OCI-LY3 (cell line): ENCODE measurements at regions not wholly inside any gene's neighbourhood (a gene's known extent, or its start where the extent isn't known, plus 50 kb on each side); places are given as distances from the start of the nearest gene placed in this dataset.

Source experiments
- H2AFZ ChIP-seq: fragments of 200-600, 300-600 bp; shearing (Covaris generic); 2 replicates; pipeline ENCODE4 v1.6.0; 2014; ENCODE audit warnings: antibody characterized with exemption, low read depth, low read length
- H3K27ac ChIP-seq: fragments of 200-600, 300-600 bp; sonication (generic); 2 replicates; pipeline ENCODE4 v1.5.1; 2014; ENCODE audit warnings: mild to moderate bottlenecking, low read length, moderate library complexity, mixed read lengths
- H3K27me3 ChIP-seq: fragments of 200-600, 300-600 bp; sonication (generic); 2 replicates; pipeline ENCODE4 v1.6.1; 2014; ENCODE audit warnings: low read depth, low read length, mixed read lengths
- H3K36me3 ChIP-seq: fragments of 200-600, 300-600 bp; sonication (generic); replicated peaks from 2 replicates; pipeline ENCODE3; 2014; ENCODE audit warnings: low read depth, low read length, mixed read lengths
- H3K4me1 ChIP-seq: fragments of 300-600, 200-600 bp; sonication (generic); 2 replicates; pipeline ENCODE4 v1.6.1; 2014; ENCODE audit warnings: low read length, mixed read lengths
- H3K4me2 ChIP-seq: fragments of 200-600, 300-600 bp; sonication (generic); 2 replicates; pipeline ENCODE4 v1.6.1; 2014; ENCODE audit warnings: low read length, mixed read lengths
- H3K4me3 ChIP-seq: fragments of 300-600, 200-600 bp; sonication (generic); 2 replicates; pipeline ENCODE4 v1.5.1; 2014; ENCODE audit warnings: antibody characterized with exemption, mild to moderate bottlenecking, low read length, moderate library complexity
- H3K79me2 ChIP-seq: fragments of 300-600, 200-600 bp; shearing (Covaris generic); 2 replicates; pipeline ENCODE4 v1.6.1; 2014; ENCODE audit warnings: mild to moderate bottlenecking, low read length, mixed read lengths
- H3K9ac ChIP-seq: fragments of 300-600, 200-600 bp; shearing (Covaris generic); 2 replicates; pipeline ENCODE4 v1.6.0; 2014; ENCODE audit warnings: mild to moderate bottlenecking, low read length, moderate library complexity
- H3K9me3 ChIP-seq: fragments of 200-600, 300-600 bp; shearing (Covaris generic); 2 replicates; pipeline ENCODE4 v1.6.1; 2014; ENCODE audit warnings: low read length, mixed read lengths; ENCODE audit not compliant: insufficient read depth
- H4K20me1 ChIP-seq: fragments of 200-600, 300-600 bp; sonication (generic); 2 replicates; pipeline ENCODE4 v1.6.1; 2016; ENCODE audit warnings: low read length, mixed read lengths; ENCODE audit not compliant: insufficient read depth
- CTCF ChIP-seq: fragments of 200-600, 300-600 bp; sonication (generic); IDR thresholded peaks from 2 replicates; pipeline ENCODE4 v1.5.1; 2014; ENCODE audit warnings: antibody characterized with exemption, low read length, low read depth
- EZH2phosphoT487 ChIP-seq: fragments of 200-600 bp; shearing (Covaris generic); IDR thresholded peaks from 2 replicates; pipeline ENCODE4 v1.6.1; 2018; ENCODE audit warnings: antibody characterized with exemption, mixed run types, low read depth

GRCh38 chr17:6340708-6341107 lies 94.2 kb downstream of the AIPL1 start:
- no peaks in the 10 kb centered on the region for H3K4me1 ChIP-seq
- H3K9ac ChIP-seq, result no peak overlapping the region
- H3K27ac ChIP-seq, result no peak overlapping the region
- H3K79me2 ChIP-seq, result no peaks in the 10 kb centered on the region
- H2AFZ ChIP-seq, result no peak overlapping the region
- TF ChIP-seq EZH2phosphoT487 (no peak), CTCF (no peak)
- no peaks in the 10 kb centered on the region for H4K20me1 ChIP-seq
- no peaks in the 10 kb centered on the region for H3K9me3 ChIP-seq
- no peak overlapping the region for H3K4me3 ChIP-seq
- no peaks in the 10 kb centered on the region for H3K27me3 ChIP-seq
- H3K36me3 ChIP-seq, result no peaks in the 10 kb centered on the region
- H3K4me2 ChIP-seq, result no peak overlapping the region

GRCh38 chr17:6334386-6334785 lies 100.5 kb downstream of the AIPL1 start:
- no peak for TF ChIP-seq EZH2phosphoT487
- TF ChIP-seq CTCF, result no peak
- no peaks in the 10 kb centered on the region for H3K27me3 ChIP-seq

GRCh38 chr17:6330936-6331335 lies 104.0 kb downstream of the AIPL1 start:
- no peaks in the 10 kb centered on the region for H3K79me2 ChIP-seq
- no peaks in the 10 kb centered on the region for H3K4me1 ChIP-seq
- no peaks in the 10 kb centered on the region for H3K27me3 ChIP-seq
- H4K20me1 ChIP-seq, result no peaks in the 10 kb centered on the region
- TF ChIP-seq EZH2phosphoT487 (no peak), CTCF (no peak)
- H3K9ac ChIP-seq, result no peak overlapping the region
- H3K27ac ChIP-seq, result no peak overlapping the region
- no peaks in the 10 kb centered on the region for H3K36me3 ChIP-seq
- H3K4me2 ChIP-seq, result no peak overlapping the region
- no peaks in the 10 kb centered on the region for H3K9me3 ChIP-seq
- no peak overlapping the region for H2AFZ ChIP-seq
- no peak overlapping the region for H3K4me3 ChIP-seq

More at GRCh38 chr17:6334386-6334785, 100.5 kb downstream of the AIPL1 start:
- Histone ChIP-seq H3K79me2 (no peaks in the 10 kb centered on the region), H2AFZ (no peak overlapping the region), H3K4me1 (no peaks in the 10 kb centered on the region), H3K9me3 (no peaks in the 10 kb centered on the region), H3K36me3 (no peaks in the 10 kb centered on the region), H3K4me3 (no peak overlapping the region), H4K20me1 (no peaks in the 10 kb centered on the region), H3K9ac (no peak overlapping the region), H3K27ac (no peak overlapping the region), H3K4me2 (no peak overlapping the region)

GRCh38 chr17:6328279-6328678 lies 106.6 kb downstream of the AIPL1 start:
- Histone ChIP-seq H3K4me2 (no peak overlapping the region), H3K27ac (no peak overlapping the region), H3K79me2 (no peaks in the 10 kb centered on the region), H2AFZ (no peak overlapping the region), H4K20me1 (no peaks in the 10 kb centered on the region), H3K27me3 (no peaks in the 10 kb centered on the region), H3K9me3 (no peaks in the 10 kb centered on the region), H3K36me3 (no peaks in the 10 kb centered on the region), H3K4me1 (no peaks in the 10 kb centered on the region), H3K9ac (no peak overlapping the region), H3K4me3 (no peak overlapping the region)
- TF ChIP-seq CTCF (no peak), EZH2phosphoT487 (no peak)
